ENCODE measurements at regions not wholly inside any gene's neighbourhood (a gene's known extent, or its start where the extent isn't known, plus 50 kb on each side); places are given as distances from the start of the nearest gene placed in this dataset.

DNA sequence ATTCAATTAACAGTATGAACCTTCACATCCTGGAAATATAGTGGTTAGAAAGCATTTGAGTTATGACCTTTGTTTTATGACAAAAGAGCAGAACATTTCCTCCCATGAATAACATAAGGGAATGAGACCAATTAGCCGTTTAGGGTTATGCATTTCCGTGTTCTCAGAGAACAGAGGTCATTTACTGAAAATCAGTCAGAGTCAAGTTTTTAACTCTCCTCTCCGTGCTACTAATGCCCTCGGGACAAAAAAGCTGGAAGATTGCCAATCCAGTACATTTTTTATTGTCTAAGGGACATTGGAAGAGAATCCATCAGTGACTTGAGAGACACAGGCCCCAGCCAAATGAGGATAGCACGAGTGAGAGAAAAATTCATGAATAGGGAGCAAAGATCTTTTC, 632.7 kb downstream of the RFPL4B start:
- DNase-seq (ENCODE audit: low read depth): no peak

DNA sequence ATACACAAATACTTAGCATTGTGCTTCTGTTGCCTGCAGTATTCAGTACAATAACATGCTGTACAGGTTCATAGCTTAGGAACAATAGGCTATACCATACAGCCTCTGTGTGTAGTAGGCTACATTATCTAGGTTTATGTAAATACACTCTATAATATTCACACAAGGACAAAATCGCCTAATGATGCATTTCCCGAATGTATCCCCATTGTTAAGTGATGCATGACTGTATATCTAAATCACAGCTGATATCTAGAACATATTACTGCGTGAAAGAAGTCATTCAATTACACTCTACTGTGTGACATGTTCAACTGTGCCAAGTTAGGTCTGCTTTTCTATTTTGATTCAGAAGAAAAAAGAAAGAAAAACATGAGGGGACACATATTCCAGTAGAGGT, 633.5 kb downstream of the RFPL4B start:
- no peak for DNase-seq (ENCODE audit: low read depth)

DNA sequence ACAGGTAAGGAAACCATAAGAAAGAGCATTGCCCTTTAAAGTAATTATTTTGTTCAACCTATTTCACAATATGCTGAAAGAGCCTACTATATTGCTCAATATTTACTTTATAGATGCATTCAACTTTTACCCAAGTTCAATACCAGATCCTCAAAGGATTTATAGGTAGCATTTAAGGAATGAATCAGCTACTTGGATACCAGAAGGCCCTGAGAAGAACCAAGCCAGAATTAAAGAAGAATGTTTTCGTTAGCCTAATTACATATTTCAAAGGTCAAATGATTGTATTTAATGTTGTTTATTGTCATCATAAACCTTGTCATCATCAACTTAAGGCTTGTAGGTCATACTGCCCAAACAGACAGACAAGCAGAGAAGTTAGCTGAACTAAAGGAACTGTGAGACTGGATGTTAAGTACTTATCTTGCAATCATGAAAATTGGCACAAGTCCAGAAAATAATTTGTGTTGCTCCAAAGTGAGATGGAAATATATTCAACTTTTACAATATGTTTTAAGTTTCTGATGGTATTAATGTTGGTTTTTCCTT, 636.7 kb downstream of the RFPL4B start:
- DNase-seq (ENCODE audit: low read depth): no peak

DNA sequence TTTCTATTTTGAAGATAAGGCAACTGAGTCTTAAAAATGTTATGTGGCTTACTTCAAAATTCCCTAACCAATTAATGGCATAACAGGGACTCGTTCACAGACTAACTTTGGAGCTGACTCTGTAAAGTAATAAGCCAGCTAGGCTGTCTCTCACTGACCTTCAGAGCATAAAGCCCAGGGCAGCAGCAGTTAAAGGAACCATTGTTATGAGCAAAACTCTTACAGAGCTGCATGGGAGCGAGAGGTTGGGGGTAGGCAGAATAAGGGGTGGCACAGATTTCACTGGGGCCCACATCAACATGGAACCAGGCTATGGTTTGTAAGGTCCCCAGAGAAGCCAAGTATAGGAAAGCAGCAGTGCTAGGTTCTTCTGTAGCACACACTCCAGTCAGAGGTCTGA, 637.8 kb downstream of the RFPL4B start:
- no peak for DNase-seq (ENCODE audit: low read depth)

DNA sequence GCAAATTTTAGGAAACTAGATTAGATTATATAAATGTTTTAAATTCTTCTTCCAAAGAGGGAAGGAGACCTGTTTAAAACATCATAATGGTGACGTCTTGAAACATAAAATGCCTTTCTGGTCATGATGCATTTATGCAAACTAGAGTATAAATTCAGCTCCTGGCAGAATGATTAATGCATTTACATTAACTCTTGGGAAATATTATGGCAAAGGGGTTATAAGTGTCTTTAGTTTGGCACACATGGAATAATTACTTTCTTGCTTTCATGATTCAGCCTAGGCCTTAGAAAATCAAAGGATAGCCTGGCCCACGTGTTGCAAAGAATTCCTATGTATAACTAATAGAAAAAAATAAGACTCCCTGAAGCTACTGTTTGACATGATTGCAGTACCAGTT, 639.2 kb downstream of the RFPL4B start:
- DNase-seq (ENCODE audit: low read depth): no peak

DNA sequence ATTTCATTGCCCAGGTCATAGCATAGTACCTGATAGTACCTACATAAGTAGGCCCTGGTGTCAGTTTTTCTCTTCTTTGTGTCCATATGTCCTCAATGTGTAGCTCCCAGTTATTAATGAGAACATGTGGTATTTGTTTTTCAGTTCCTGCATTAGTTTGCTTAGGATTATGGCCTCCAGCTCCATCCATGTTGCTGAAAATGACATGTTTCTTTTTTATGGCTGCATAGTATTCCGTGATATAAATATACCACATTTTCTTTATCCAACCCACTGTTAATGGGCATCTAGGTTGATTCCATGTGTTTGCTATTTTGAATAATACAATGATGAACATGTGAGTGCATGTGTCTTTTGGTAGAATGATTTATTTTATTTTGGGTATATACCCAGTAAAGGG, 641.6 kb downstream of the RFPL4B start:
- DNase-seq (ENCODE audit: low read depth): no peak

DNA sequence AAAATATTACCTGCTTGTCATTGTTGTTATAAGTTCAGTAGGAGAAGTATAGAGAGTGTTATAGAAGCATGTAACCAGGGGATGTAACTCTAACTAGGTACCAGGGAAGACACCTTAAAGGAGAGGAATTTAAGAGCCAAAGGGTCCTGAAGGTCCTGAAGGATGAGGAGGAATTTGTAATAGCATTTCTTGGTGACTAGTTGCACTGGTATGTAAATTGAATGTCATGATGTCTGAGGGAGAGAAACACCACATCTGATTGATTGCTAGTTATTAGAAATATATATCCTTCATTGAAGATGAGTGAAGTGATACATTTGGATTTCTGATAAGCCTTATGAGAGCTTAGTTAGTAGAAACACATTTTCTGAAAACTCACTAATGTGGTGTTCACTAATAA, 643.8 kb downstream of the RFPL4B start:
- DNase-seq (ENCODE audit: low read depth): no peak

DNA sequence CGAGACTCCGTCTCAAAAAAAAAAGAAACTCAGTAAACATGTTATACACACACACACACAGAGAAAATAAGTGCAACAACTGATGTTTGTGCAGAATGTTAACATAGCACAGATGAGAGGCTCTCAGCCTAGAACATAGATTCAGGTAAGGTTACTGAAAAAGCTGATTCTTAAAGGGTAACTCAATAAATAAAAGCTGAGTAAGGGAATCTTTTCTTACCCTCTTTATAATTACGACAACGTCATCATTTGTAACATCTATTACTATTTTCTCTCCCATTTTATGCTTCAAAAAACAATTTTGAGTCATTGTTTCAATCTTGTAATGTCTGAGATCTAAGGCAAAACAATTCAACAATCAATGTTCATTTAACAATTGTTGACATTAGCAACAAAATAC, 644.8 kb downstream of the RFPL4B start:
- no peak for DNase-seq (ENCODE audit: low read depth)

DNA sequence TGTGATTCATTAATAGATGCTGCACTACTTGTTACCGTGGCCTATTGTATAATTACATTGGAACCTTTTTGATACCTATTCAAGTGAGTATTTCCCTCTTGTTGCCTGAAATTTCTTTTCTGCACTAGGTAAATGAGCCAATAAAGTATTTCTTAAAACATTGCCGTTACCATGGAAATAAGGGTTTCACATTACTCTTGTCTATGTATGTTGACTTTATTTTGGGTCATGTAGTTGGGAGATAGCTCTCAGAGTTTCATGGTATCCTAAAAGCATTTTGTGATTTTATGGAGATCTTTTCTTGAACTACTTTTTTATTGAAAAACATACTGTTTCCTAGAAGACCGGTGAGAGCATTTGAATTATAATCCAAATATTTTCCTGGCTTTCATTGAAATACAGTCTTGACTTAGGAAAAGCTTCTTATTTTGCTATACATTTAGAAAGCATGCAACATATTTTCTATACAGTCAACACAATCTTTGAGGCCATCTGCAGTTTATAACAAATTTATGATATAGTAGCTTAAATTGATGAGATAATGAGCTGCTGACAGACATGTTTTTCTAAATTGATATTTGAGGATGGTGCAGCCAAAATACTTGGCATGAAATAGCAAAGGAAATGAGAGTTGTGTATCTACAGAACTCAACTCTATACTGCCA, 650.4 kb downstream of the RFPL4B start:
- DNase-seq (ENCODE audit: low read depth): no peak

DNA sequence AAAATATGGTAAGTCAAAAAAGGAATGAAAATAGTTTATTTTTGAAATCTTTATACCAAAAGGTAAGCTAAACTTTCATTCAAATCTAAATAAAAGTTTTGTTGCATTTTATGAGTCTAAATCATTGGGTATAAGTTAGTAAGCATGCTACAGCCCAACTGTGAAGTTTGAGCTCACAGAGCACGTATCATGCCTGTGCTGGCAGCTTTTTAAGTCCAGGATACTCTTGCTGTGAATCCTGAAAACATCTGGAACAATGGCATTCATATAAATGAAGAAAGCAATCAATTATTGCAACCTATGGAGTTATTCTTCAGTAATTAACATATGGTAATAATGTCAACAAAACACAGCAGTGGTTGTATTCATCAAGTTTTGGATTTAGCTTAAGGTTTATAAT, 656.9 kb downstream of the RFPL4B start:
- DNase-seq (ENCODE audit: low read depth): no peak

DNA sequence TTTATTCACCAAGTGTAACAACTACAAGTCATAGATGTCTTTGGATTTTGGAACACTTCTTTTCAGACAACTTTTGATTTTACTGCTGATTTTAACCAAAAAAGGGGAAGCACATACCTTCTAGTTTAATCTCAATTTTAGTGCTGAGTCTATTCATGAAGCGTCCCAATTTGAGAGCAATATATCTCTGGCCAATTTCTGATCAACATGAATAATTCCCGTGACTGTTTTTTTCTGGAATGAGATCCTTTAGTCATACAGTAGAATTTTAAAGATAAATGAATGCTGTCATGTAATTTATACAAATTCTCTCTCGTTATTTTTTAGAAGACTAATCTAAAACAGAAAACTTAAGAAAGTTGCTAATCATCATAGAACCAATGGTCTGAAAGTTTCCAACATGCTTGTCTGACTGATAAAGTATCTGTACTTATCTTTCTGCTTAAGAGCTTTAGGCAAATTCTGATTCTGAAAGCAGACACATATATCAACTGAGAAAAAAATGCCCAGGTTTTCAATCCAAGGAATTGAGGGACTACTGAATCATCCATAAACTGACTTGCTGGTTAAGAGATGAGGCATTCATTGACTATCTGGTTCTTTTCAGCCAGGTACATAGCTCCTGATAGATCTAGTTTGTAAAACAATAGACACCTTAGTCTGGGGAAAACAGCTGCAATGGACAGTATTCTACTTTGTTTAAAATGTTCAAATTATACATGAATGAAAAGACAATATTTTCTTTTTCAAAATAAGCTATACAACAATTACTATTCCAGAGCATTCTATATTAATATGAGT, 657.5 kb downstream of the RFPL4B start:
- no peak for DNase-seq (ENCODE audit: low read depth)

DNA sequence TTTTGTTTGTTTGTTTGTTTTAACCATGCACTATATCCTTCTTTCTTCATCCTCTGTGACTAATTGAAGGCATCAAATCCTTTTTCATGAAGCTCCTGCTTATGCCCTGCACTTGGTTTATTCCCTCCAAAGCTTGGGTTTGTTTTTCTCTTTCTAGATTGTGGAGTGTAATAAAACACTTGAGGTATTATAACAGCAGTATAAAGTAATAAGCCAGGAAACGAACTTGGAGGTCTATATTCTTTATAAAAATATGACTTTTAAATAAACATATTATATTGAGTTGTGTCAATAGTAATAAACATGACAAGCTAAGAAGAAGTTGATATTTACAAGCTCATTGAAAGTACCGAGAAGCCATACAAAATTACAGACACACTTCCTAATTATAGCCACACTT, 659.4 kb downstream of the RFPL4B start:
- no peak for DNase-seq (ENCODE audit: low read depth)

DNA sequence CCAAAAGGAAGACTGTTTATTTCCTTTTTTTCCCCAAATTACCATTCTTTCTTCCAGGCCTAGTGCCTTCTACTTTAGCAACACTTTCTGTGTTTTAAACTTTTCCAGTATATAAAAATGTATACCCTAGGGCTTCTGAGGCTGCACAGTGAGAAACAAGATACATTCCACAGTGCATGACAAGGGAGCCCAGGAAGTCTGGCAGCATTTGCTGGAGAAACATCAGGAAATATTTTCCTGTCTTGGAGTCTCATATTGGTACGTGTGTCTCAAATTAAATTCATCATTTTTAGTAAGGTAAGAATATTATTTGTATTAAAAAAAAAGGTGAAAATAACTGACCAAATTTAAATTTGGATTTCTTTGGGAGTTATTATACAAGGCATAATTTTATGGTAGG, 662.6 kb downstream of the RFPL4B start:
- no peak for DNase-seq (ENCODE audit: low read depth)

DNA sequence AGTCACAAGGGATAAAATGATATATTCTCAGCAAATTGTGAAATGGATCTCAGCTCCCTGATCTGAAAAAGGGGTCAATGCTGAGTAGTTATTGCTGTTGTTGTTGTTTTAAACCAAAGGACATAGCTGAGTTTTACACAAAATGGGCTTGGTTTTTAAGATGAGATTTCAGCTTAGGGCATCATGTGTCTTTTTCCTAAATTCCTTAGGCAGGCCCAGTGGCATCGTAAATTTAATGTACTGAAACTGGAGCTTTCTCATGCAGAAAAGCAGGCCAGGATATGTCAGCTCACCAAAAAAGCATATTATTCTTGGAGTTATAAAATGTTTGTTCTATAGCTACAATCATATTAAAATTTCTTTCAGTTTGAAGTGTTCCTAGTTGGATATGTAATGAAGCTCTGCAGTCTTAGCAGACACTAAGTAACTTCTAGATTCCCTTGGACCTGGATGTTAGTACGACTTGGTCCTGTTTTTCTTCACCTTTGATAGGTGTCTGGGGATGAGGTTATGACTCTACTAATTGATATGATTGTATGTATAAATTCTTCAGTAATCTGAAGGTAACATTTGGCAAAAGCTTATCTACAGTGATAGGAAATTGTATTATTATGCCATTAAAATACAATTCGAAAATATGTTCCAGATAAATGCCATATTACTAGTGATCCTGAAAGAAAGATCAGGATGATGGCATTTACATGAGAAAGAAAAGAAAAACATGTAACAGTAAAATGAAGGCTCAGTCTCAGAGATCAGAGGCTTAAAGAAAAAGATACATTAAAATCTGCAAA, 663.3 kb downstream of the RFPL4B start:
- no peak for DNase-seq (ENCODE audit: low read depth)

DNA sequence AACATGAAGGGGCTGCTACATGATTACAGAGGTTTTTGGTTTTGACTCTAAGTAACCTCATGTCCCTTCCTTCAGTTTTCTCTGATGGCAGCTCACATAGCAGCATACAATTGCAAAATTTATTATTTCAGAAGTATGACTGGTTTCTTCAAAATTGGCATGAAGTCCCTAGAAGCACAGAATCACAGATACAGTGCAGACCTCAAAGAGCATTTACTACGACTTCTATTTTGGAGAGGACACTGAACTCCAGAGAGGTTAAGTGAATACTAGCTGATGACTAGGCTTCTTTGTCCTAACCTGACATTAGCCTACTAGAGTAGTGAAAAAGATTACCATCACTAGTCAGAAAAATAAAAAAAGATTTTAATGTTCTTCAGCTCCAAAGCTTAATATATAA, 664.3 kb downstream of the RFPL4B start:
- no peak for DNase-seq (ENCODE audit: low read depth)

DNA sequence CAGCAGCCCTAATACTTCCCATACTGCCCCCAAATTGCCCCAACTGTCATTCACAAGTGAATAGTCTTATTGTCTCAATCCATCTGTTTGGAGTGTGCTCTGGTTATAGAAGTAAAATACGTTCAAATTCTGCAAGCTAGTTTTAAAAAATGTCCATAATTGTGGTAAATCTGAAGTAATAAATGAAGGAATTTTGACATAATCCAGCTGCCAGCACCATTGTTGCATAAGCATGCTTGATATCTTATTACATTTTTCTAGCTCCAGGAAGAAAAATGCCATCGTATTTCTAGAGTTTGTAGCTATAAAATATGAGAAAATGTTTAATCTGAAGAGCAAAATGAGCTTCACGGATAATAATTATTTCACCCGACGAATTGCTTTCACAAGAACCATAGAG, 664.7 kb downstream of the RFPL4B start:
- DNase-seq (ENCODE audit: low read depth): no peak

DNA sequence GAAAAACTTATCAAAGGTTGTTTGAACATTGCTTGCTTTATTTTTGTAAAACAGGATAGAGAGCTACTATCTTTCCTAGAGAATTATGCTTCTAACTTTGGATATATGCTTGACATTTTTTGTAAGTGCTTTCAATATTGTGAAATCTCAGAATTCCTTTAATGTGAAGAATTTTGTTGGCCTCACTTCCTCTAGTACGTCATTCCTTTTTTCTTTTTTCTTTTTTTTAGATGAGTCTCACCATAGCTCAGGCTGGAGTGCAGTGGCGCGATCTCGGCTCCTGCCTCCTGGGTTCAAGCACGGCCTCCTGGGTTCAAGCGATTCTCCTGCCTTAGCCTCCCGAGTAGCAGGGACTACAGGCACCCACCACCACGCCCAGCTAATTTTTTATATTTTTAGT, 668.1 kb downstream of the RFPL4B start:
- no peak for DNase-seq (ENCODE audit: low read depth)

DNA sequence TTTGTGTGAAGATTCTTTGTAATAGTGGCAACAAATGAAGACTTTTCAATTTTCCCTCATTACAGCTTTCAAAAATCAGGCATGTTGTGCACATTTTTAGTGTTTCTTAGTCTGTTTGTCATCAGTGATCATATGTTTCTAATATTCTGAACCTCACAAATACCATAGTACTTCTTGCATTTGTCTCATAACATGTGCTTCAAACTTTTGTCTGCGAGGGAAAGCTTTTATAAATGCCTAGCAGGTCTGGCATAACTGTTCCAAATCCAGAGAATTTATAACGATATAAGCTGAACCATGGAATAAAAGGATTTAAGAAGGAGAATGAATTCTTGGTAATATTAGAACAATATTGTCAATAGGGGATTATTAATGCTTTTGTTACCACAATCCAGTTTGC, 670.2 kb downstream of the RFPL4B start:
- DNase-seq (ENCODE audit: low read depth): no peak

DNA sequence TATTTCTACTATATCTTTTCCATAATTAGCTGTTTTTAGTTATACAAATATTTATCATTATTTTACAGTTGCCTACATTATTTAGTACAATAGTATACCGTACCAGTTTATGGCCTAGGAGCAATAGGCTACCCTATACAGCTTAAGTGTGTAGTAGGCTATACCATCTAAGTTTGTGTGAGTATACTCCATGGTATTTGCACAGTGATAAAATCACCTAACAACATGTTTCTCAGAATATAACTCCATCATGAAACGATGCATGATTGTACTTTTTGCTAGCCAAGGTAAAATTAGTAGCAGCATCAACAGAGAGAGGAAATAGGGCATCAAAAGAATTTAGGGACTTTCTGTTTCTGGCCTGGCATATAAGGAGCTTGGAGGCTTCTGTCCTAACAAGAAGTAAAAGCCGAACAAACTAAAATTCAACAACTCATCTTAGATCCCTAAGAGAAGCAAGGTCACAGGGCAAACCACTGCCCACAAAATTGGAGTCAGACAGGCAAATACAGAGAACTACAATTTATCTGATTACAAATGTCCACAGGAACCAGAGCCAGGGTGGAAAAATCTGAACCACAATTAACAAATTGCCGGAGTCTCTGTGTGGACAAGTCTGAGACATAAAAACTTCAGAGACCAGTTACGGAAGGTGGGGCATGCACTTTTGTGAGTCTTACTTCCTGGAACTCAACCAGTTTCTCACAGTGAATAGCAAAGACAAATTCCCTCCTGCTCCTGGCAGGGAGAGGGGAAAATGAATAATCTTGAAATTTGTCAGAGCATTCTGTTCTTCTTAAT, 671.4 kb downstream of the RFPL4B start:
- DNase-seq (ENCODE audit: low read depth): peak; percentile 72

DNA sequence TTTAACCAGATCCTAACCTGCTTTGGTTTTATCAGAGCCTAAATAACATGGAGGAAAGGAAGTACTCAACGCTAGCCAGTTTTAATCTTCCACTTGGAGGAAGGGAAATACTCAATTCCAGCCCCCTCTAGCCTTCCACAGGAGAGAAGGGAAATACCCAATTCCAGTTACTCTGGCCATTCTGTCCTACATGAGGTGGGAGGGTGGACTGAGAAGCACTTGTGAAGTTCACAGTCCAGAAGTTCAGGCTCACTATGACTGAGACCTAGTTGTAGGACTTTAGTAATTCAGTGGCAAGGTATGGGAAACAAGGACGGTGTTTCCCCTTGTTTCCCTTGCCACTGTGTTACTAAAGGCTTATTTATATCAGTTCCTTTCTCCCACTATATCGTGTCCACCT, 672.0 kb downstream of the RFPL4B start:
- no peak for DNase-seq (ENCODE audit: low read depth)

DNA sequence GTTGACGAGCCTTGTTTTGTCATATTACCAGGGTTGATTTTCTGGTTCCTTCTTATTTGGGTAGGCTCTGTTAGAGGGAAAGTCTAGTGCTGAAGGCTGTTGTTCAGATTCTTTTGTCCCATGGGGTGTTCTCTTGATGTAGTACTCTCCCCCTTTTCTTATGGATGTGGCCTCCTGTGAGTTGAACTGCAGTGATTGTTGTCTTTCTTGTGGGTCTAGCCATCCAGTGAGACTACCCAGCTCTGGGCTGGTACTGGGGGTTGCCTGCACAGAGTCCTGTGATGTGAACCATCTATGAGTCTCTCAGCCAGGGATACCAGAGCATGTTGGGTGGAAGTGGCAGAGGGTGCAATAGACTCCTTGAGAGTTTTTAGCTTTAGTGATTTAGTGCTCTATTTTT, 680.6 kb downstream of the RFPL4B start:
- no peak for DNase-seq (ENCODE audit: low read depth)
